HG03442 (cell line): ENCODE measurements at regions not wholly inside any gene's neighbourhood (a gene's known extent, or its start where the extent isn't known, plus 50 kb on each side); places are given as distances from the start of the nearest gene placed in this dataset.
A peak's percentile ranks its signal among the peaks of the same experiment; 100 is the strongest.
"Not testable (repeated sequence)": the region's sequence is repeated elsewhere in the genome, so short reads cannot be mapped to it uniquely, and the experiment has no call there.

ENCODE experiments used
- ATAC-seq: cut with Tn5 transposase; IDR thresholded peaks from one replicate; pipeline ENCODE4 v1.9.1; 2021; ENCODE audit warnings: mild to moderate bottlenecking, moderate library complexity; ENCODE audit not compliant: unreplicated experiment

DNA sequence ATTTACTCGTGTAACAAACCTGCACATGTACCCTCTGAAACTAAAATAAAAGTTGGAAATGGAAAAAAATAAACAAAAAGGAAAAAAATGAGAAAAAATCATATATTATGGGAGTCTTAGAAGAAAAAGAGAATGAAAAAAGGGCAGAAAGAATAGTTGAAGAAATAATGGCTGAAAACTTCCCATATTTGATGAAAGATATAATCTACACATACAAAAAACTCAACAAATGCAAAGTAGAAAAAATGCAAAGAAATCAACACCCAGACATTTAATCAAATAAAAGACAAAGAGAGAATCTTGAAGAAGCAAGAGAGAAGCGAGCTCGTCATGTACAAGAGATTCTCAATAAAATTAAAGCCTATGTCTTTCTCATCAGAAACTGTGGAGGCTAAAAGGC, 73.8 kb downstream of the SLC25A46 start:
- no peak for ATAC-seq

DNA sequence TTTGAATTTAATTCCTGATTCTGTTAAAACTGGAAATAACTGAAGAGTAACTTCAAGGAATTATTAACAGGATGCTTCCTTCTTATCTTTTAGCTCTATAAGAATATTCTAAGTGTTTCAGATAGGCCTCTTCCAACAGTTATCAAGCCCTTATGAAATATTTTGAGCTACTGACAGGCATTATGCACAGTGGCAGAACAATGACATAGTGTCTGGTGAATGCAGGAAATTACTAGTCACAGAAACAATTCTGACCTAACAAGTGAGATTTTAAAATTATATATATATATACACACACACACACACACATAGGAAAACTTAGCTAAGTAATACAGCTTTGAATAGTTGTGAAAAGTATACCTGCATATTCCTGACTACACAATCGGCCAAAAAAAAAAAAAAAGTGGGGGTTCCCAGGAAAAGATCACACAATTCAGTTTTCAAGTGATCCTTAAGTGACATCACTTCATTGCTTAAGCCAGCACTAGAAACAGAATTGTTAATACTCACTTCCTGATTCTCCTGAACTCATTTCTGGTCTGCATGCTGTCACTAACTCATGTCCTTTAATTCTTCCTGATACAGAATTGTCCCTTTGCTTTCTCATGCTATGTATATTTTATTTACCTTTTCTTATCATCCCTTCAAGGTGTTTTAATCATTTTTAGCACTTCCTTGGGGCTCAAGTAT, 77.3 kb downstream of the SLC25A46 start:
- ATAC-seq = no peak

DNA sequence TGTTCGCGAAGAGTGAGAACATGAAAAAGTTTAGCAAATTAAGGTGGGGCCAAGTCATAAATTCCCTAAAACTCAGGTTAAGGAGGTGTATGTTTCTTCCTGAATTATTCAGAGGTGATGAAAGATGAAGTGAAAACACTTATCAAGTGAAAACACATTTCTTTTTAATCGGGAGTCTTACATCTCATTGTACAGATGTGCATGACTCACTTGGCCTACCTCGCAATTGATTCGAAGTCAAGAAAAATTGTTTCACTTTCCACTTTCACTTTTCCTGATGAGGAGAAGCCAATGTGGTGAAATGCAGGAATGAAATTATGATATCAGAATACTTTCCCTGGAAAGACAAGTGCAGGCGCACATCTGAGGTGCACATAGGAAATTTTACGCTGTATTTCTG, 78.7 kb downstream of the SLC25A46 start:
- no peak for ATAC-seq

DNA sequence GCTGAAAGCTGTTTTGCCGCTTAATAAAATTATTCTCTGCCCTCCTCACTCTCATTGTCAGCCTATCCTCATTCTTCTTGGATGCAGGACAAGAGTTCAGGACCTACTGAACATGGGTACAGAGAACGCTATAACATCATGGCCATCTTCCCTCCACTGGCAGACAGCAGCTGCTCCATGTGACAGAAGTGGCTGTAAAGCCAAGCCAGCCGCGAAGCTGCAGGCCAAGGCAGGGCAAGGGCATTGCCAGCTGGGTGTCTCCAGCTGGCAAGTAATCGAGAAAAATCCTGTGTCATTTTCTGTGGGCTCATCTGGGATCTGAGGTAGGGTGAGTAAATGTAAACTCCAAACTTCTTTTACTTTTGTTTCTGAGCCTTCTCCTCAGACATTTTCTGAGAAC, 84.8 kb downstream of the SLC25A46 start:
- ATAC-seq = no peak

DNA sequence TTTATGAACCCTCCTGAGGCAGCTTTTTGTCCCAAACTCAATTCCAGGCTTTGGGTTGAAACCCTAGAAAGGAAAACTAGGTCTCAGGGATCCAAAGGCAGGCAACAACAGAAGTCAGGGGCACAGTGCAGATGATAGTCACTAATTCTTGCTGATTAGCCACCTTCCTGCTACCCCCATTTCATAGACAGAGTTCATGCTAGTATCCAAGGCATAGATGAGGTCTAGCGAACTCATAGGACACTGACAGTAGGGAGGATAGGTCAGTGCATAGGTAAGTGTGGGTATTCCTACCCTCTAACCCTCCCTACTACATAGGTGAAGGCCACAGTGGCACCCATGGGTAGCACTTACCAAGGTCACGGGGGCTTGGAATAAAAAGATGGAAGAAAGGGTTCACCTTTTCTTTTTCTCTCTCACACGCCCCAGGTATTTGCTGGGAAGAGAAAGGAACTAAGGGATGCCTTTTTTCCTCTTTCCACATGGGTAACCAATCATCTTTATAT, 86.2 kb downstream of the SLC25A46 start:
- ATAC-seq = no peak

DNA sequence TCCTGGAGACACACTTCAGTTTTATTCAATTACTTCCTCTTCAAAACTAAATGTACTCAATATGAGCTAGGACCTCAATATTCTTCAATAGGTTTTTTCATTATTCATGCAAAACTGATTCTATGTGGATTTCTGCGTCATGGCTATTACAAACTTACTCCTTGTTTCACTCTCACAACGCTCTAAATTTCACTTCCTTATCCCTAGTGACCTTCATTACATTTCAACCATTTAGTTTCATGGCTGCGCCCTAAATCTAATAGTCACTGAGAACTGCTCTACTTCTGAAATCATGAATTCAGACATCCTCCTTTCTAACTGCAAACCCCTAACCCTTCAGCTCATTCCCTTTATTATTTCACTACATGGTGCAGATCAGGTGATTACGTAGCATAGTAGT, 93.9 kb downstream of the SLC25A46 start:
- ATAC-seq = no peak

DNA sequence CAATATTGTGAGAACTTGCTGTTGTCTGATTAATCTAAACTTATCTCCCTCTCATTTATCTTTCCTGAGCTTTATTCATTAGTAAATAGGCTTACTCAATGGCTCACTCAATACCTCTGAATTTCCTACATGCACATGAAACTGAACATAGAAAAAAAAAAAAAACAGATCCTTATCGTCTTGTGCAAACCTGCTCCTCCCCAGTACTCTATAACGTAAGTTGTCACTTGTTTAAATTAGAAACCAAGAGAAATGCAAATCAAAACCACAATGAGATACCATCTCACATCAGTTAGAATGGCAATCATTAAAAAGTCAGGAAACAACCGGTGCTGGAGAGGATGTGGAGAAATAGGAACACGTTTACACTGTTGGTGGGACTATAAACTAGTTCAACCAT, 96.1 kb downstream of the SLC25A46 start:
- not testable (repeated sequence) for ATAC-seq

DNA sequence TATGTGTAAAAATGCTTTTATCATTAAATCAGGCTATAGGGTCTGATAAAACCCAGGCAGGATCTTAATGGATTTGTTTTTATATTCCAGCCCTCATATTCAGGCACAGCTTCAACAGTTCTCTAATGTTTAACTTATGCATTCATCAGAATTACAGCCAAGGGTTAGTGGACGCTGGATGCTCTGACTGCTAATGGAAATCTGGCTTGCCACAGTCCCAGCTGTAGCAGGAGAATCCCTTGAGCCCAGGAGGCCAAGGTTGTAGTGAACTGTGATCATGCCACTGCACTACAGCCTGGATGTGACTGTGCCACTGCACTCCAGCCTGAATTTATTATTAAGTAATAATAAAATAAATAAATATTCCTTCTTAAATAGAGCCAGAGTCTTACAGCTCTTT, 98.0 kb downstream of the SLC25A46 start:
- ATAC-seq = no peak

DNA sequence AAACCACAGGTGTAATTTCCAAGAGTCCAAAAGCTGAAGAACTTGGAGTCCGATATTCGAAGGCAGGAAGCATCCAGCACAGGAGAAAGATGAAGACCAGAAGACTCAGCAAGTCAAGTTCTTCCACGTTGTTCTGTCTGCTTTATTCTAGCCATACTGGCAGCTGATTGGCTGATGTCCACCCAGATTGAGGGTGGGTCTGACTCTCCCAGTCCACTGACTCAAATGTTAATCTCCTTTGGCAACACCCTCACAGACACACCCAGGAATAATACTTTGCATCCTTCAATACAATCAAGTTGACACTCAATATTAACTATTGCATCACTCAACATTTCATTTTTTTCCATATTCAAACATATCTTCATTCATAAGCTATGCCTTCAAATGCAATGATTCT, 99.5 kb downstream of the SLC25A46 start:
- not testable (repeated sequence) for ATAC-seq

DNA sequence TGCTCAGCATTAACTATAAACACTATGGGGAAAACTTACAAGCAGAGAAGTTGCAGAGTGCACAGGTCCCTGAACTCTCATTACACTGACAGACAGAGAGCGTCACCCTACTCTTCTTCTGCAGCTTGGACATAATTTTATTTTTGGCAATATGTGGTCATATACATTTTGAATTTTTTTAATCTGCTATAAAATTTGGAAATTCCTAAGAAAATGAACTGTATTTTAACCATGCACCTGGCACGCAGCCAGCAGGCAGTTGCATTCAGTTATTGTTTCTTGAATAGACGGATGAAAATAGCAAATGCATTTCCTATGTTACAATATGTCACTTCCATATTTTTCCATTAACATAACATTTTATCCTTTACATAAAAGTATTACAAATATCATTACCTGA, 100.2 kb downstream of the SLC25A46 start:
- no peak for ATAC-seq

DNA sequence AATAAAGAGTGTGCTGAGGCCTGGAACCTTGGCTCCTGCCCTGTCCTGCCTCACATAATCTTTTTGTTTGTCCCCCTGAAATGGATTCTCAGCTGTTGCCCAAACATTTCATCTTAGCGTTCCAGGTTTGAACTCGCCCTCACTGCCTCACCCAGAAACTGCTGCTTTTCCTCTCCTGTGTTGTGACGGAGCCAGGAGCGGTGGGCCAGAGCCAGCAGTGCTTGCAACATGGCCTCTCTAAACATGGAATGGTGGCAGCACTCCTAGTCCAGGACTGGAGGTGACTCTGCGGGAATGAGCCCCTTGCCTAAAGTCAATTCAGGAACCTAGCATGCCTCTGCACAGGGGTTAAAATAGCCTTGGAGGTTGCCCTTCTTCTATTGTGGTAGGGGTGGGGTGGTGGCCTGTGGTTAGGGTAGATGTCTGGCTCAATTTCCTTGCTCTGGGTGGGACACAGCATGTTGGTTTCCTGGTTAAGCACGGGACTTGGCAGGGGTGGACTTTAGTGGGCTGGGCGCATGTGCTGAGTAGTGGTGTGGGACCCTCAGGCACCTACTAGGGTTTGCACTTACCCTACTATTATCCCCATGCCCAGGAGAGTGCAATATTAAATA, 101.6 kb downstream of the SLC25A46 start:
- ATAC-seq = no peak

DNA sequence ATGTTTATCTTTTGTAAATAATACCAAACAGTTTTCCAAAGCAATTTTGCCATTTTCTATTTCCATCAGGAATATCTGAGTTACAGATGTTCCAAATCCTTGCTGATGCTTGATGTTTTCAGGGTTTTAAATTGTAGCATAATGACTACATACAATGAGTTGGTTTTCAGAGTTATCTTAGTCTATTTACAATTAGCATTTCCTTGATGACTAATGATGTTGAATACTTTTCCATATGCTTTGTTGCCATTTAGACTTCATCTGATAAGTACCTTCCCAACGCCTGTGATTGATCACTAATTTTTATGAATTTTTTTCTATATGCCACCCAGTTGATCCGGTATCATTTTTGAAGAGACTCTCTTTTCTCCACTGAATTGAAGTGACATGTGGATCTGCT, 102.3 kb downstream of the SLC25A46 start:
- ATAC-seq = no peak

DNA sequence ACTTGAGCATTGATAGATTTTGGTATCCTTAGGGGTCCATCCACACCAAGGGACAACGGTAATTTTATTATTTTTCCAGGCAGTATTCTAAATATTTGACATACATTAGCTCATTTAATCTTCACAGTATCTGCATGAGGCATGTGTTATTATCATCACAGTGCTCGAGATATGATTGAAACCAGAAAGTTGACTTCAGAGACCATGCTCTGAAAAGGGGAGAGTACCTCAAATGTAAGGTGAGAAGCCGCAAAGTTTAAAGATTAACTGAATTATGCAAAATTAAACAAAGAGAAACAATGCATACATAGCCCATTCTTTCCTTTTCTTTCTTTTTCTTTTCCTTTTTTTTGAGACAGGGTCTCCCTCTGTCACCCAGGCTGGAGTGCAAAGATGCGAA, 104.1 kb downstream of the SLC25A46 start:
- ATAC-seq = no peak

DNA sequence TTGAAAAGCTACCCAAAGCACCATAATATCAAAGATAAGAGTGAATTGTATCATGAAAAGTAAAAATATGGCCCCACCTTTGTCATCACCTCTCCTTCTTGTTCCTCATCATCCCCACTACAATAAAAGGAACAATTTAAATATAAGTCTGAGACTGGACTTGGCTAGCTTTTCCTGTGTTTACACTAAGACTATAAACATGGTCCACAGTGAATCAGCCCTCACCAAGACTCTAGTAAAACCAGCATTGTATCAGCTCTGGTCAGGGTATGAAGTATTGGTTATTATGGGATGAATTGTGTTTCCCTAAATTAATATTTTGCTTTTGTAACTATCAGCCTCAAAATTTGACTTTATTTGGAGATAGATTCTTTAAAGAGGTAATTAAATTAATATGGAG, 105.4 kb downstream of the SLC25A46 start:
- no peak for ATAC-seq

DNA sequence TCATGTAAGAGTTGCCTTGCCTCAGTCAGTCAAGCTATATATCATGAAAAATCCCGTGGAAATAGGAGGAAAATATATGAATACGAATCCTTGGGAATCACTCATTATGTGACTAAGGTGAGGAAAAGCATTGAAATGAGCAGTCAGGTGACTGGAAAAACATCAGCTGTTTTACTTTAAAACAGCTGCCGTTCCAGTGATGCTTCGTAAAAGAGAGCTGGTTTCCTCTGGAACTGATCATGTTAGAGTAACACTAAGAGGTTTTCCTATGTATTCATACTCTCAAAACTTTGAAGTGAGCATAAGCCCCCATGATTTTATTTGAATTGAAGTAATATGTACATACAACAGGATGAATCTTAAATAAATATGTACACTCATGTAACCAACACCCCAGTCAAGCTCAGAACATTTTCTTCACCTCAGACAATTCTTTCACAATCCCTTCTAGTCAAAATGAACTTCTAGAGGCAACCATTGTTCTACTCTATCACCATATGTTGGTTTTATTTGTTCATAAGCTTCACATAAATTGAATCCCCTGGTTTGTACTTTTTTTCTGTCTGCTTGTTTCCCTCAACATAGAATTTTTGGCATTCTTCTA, 107.7 kb downstream of the SLC25A46 start:
- ATAC-seq = no peak

DNA sequence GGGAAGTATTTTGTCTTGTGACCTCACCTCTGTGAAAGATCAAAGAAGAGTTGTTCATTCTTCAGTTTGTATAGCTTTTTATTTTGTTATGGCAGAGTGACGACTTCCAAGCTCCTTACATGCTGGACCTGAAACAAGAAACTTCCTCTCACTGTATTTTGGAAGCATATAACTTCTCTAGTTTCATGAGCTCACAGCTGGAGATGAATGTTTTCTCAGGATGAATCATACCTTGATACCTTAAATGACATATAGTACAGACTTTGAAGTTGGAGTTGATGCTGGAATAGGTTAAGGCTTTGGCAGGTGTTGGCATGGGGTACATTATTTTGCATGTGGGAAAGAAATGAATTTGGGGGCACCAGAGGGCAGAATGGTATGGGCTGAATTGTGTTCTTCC, 112.5 kb downstream of the SLC25A46 start:
- ATAC-seq = no peak

DNA sequence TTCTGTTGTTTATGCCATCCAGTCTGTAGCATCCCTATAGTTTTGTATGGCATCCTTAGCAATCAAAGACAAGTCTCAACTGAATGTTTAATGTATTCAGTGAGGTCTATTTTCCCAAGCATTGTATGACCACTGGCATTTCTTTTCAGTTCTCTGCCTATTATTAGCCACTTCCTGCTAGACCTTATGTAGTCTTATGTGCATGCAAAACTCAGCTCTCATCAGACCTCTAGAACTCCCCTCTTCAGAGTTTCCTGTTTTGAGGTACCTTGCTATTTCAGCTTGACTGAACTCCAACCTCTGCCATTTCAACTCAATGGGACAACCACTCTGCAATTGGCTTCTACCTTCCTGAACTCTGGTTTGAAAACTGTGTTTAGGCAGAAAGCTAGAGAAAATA, 113.2 kb downstream of the SLC25A46 start:
- ATAC-seq = peak; percentile 98

DNA sequence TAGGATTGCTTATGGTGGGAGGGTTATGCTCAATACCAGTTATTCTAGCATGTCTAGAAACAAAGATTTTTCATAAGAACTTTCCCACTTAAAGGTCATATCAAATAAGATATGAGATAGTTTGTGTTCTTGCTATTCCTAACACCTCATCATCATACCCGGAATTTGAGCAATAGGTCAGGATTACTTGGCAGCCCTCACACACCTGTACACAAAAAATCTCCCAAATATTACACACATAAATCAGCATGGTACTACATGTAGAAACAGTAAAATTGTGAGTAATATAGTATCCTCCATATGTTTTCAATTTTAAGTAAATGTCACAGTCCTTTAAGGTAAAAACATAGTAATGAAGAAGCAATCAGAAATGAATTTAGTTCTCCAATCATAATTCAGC, 113.7 kb downstream of the SLC25A46 start:
- ATAC-seq = no peak

DNA sequence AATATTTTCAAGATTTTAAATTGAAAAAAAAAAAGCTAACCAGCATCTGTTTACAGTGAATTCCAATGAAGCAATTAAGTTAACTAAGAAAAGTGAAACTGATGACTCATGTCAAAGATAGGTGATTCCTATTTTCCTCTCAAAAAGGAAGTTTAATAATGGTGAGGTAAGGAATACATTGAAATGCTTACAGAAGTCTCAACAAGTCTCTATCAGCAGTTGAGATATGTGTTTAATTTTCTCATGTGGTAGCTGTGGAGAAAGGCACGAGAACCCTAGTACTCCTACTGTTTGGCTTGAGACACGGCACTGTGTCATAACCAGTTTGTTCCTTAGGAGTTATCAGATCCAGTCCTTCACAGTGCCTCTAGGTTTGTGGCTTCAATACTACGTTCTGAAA, 114.5 kb downstream of the SLC25A46 start:
- no peak for ATAC-seq

DNA sequence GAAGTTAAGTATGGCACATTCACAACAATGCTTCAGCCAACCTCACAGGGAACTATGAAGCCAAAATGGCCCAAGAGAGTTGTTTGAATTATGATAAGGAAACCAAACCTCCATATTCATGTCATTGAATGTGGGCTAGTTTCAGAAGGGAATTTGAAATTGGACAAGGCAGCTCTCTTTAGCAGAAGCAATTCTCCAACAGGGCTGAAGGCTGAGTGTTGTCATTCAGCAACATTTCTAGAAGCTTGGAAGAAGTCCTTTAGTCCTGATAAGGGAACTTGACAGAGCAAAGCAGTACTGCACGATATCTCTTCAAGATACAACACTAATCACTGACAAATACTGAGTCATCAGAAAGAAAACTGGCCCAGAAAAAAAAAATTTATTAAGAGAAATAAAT, 115.4 kb downstream of the SLC25A46 start:
- no peak for ATAC-seq

DNA sequence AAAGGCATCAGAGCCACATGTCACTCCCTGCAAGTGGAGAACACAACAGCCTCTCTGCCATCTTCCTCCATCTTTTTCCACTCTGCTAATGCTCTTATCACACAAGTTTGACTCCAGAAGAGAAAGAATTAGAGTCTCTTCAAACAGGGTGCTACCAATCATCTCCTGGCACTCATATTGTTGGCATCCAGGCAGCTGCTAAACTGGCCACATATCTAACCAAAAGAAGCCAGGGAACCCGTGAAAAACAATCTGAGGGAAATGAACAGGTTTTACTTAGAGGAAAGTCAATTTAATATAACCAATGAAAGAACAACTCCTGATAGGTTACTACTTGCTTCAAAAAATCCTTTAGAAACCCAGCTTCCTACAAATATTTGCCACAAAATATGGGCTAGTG, 117.2 kb downstream of the SLC25A46 start:
- ATAC-seq = no peak

DNA sequence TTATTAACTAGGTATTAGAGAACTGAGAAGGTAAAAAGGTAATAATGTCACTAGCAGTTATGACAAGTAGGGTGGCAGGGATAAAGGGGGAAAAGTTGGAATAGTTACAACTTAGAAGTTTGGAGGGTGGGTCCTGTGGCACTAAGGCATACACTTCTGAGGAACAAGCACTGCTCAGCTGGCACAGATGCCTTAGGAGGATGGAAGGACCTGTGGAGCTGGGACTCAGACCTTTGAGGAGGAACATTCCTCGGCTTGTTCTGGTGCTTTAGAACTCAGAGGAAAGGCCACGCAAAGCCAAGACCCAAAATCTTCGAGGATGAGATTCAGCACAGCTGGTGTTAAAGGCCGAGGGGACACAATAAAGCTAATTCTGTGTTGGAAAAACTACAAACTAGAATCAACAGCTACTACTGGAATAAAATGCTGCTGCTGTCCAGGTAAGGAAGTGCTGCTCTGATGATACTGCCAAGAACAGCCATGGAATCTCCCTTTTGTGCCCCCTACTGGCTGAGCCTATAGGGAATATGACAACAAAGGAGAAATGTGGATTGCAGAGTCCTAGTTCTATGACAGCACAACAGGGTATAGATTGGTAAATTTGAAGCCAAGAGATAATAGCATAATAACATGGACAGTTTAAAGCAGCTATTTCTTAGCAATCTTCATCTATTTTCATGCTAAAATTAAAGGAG, 126.7 kb downstream of the SLC25A46 start:
- no peak for ATAC-seq
